ENCODE measurements at regions not wholly inside any gene's neighbourhood (a gene's known extent, or its start where the extent isn't known, plus 50 kb on each side); places are given as distances from the start of the nearest gene placed in this dataset.

GRCh38 chr6:12601881-12602280, 114.7 kb upstream of the PHACTR1 start:
- TF ChIP-seq POLR2AphosphoS5 (IDR thresholded peaks at IDR 0.05; ENCODE audit: low read depth, low read length) (no peak), NRF1 (IDR thresholded peaks at IDR 0.05; ENCODE audit: low read depth, low read length) (no peak), TAF7 (optimal IDR thresholded peaks at IDR 0.05; ENCODE audit: borderline replicate concordance, low read depth, low read length) (no peak), TBP (IDR thresholded peaks at IDR 0.05; ENCODE audit: low read depth, low read length) (no peak), CEBPB (IDR thresholded peaks at IDR 0.05; ENCODE audit: low read depth, low read length) (no peak), PHF8 (conservative IDR thresholded peaks at IDR 0.05; ENCODE audit: low read depth, low read length) (no peak), POLR2A (IDR thresholded peaks at IDR 0.05; ENCODE audit: control extremely low read depth in 1 of 2, low read depth in 2 of 2, low read length in 2 of 2) (no peak)
- TF ChIP-seq, protein P1, sequence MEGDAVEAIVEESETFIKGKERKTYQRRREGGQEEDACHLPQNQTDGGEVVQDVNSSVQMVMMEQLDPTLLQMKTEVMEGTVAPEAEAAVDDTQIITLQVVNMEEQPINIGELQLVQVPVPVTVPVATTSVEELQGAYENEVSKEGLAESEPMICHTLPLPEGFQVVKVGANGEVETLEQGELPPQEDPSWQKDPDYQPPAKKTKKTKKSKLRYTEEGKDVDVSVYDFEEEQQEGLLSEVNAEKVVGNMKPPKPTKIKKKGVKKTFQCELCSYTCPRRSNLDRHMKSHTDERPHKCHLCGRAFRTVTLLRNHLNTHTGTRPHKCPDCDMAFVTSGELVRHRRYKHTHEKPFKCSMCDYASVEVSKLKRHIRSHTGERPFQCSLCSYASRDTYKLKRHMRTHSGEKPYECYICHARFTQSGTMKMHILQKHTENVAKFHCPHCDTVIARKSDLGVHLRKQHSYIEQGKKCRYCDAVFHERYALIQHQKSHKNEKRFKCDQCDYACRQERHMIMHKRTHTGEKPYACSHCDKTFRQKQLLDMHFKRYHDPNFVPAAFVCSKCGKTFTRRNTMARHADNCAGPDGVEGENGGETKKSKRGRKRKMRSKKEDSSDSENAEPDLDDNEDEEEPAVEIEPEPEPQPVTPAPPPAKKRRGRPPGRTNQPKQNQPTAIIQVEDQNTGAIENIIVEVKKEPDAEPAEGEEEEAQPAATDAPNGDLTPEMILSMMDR (IDR thresholded peaks at IDR 0.05; ENCODE audit: control extremely low read depth in 1 of 3, insufficient read depth in 1 of 3, low read depth in 1 of 3, low read length in 3 of 3): no peak

Data from H1 (cell line).